C4-2B (cell line): ENCODE measurements at regions not wholly inside any gene's neighbourhood (a gene's known extent, or its start where the extent isn't known, plus 50 kb on each side); places are given as distances from the start of the nearest gene placed in this dataset.
"Not testable (repeated sequence)": the region's sequence is repeated elsewhere in the genome, so short reads cannot be mapped to it uniquely, and the experiment has no call there.

Experiments
- H3K27ac ChIP-seq: fragments of 450-650 bp; 2 replicates; pipeline ENCODE4 v1.5.1; 2017
- CTCF ChIP-seq: fragments of 450-650 bp; conservative IDR thresholded peaks from 2 replicates; pipeline ENCODE4 v1.5.1; 2017; ENCODE audit warnings: mild to moderate bottlenecking
- ZFX ChIP-seq: fragments of 450-650 bp; IDR thresholded peaks from 2 replicates; pipeline ENCODE4 v1.6.1; 2017

GRCh38 chr10:100659361-100660098 lies 85.9 kb upstream of the PAX2 start:
- H3K27ac ChIP-seq: no peak overlapping the region
- no peak for TF ChIP-seq ZFX
- no peak for TF ChIP-seq CTCF

DNA sequence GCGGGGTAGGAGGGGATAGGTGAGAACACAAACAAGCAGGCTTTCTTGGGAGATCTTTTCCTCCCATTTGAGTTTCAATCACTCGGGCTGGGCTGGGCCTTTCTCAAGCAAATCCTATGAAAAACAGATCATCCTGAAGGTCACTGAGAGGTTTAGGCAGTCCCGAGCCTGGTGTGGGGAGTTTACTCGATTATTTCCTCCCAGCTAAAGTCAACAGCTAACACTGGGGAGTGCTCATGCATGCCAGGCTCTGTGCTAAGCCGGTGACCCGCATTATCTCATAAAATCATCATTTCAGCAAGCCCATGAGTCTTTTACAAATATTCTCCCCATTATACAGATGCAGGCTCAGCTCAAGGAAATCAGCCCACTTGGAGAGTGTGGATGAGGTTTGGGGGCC lies 85.0 kb upstream of the PAX2 start:
- TF ChIP-seq CTCF (no peak), ZFX (no peak)
- no peak overlapping the region for H3K27ac ChIP-seq

DNA sequence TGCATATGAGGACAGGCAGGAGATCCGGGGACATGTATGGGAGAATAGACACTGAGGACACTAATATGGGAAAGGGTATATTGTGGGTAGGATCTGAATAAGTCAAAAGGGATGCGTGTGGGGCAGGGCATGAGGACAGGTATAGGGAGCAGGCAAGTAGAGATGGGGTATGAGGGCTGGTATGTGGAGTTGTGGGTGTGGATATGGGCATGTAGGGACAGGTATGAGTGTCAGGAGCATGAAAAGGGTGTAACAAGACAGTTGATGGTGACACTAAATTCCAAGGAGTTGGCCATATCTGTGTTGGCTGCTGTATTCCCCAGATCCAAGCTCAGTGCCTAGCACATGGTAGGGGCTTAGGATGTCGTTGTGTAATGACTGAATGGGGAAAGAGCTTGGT lies 84.4 kb upstream of the PAX2 start:
- H3K27ac ChIP-seq: no peak overlapping the region
- no peak for TF ChIP-seq CTCF

DNA sequence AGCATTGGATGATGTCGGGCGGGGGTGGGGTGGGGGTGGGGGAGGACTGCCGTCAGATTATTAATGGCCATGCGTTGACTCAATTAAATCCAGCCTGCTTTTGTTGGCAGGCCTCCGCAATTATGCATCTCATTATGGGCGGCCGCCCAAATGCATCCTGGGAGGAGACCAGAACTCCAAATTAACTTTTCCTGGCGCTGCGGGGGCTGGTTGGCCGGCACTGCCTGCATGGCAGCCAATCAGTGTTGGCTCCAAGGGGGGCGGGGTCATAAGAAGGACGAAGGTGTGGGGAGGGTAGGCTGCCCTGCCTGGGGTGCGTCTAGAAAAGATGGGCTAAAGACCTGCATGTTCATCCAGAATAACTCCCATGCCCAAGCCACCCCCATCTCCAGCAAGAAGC lies 83.9 kb upstream of the PAX2 start:
- H3K27ac ChIP-seq: no peak overlapping the region
- TF ChIP-seq ZFX (no peak), CTCF (no peak)

- no peak for TF ChIP-seq CTCF
- TF ChIP-seq ZFX: no peak
- H3K27ac ChIP-seq: no peak overlapping the region
Measured at GRCh38 chr10:100662067-100662466, 83.3 kb upstream of the PAX2 start.

DNA sequence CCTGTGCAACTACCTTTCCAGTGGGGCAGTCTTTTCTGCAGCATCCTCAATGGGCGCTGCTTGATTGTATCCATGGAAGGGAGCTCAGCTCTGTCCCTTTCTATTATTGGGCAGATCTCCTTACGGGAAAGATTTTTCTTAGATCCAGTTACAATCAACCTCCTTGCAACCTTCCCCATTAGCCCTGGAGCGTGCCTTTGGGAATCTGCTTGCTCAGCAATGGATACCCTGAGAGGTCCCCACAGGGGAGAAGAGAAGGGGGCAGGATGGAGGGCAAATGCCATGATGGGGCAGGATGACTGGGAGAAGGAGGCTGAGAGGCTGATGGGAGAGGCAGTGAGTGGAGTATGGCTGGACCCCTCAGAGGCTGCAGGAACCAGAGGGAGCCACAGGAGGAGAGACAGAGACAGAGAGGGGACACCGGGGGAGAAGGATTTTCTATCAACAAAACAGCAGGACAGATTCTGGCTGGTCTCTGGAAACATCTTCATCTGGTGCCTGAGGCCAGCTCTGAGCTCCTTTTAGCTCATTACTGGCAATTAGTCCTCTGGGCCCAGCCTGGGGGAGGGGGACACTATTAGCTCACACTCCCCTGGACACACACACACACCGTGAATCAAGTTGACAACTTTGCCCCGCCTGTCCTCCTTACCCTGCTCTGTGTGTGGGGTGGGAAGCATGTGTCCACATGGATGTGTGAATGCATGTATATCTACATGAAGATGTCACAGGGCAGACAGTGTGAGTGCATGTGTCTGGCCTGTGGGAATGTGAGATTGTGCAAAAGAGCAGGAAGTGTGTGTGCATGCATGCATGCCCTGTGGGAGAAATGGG lies 80.8 kb upstream of the PAX2 start:
- TF ChIP-seq CTCF: no peak
- no peak for TF ChIP-seq ZFX
- no peak overlapping the region for H3K27ac ChIP-seq

GRCh38 chr10:100666634-100667033 lies 78.7 kb upstream of the PAX2 start:
- H3K27ac ChIP-seq: not testable (repeated sequence)
